Activated T-helper 17 cell treated with anti-CD3 and anti-CD28 coated beads, Interleukin-2, amount 50 U/mL, for 72 hours (primary cell): ENCODE measurements at regions not wholly inside any gene's neighbourhood (a gene's known extent, or its start where the extent isn't known, plus 50 kb on each side); places are given as distances from the start of the nearest gene placed in this dataset.
"Not testable (repeated sequence)": the region's sequence is repeated elsewhere in the genome, so short reads cannot be mapped to it uniquely, and the experiment has no call there.

ENCODE experiments used
- ATAC-seq: fragments of 150-1000 bp; cut with Tn5 transposase; replicated peaks from 2 replicates; pipeline ENCODE4 v1.10.0; 2021; ENCODE audit warnings: mild to moderate bottlenecking, moderate library complexity
- H3K27ac Mint-ChIP-seq: one replicate; pipeline ENCODE4 v1.8.0; 2022; ENCODE audit warnings: mixed read lengths
- H3K27me3 Mint-ChIP-seq: one replicate; pipeline ENCODE4 v1.8.0; 2022; ENCODE audit warnings: mixed read lengths
- H3K36me3 Mint-ChIP-seq: one replicate; pipeline ENCODE4 v1.8.0; 2022; ENCODE audit warnings: low read depth, mild to moderate bottlenecking, mixed read lengths
- H3K4me1 Mint-ChIP-seq: one replicate; pipeline ENCODE4 v1.8.0; 2022; ENCODE audit warnings: mixed read lengths
- H3K4me3 Mint-ChIP-seq: one replicate; pipeline ENCODE4 v1.8.0; 2022; ENCODE audit warnings: mild to moderate bottlenecking, mixed read lengths
- H3K9me3 Mint-ChIP-seq: one replicate; pipeline ENCODE4 v1.8.0; 2022; ENCODE audit warnings: mixed read lengths

- no peaks in the 10 kb centered on the region for H3K9me3 Mint-ChIP-seq
- no peak for ATAC-seq
- peak overlapping the region; percentile 95 for H3K27ac Mint-ChIP-seq
- H3K4me3 Mint-ChIP-seq = peak overlapping the region; percentile 82
- H3K36me3 Mint-ChIP-seq = no peaks in the 10 kb centered on the region
- no peaks in the 10 kb centered on the region for H3K27me3 Mint-ChIP-seq
- H3K4me1 Mint-ChIP-seq = peaks cover 13% of the 10 kb centered on the region
Measured at GRCh38 chr17:83198366-83199341, 119.2 kb downstream of the METRNL start.

- Mint-ChIP-seq H3K4me1 (peaks cover 13% of the 10 kb centered on the region), H3K9me3 (no peaks in the 10 kb centered on the region), H3K36me3 (no peaks in the 10 kb centered on the region), H3K4me3 (peak overlapping the region; percentile 82), H3K27me3 (no peaks in the 10 kb centered on the region), H3K27ac (peak overlapping the region; percentile 95)
- ATAC-seq = peak; percentile 48
Measured at GRCh38 chr17:83199500-83200201, 120.2 kb downstream of the METRNL start.

GRCh38 chr17:83200231-83200699 is 120.9 kb downstream of the METRNL start:
- no peaks in the 10 kb centered on the region for H3K27me3 Mint-ChIP-seq
- peak; percentile 81 for ATAC-seq
- H3K36me3 Mint-ChIP-seq = no peaks in the 10 kb centered on the region
- H3K27ac Mint-ChIP-seq = peak overlapping the region; percentile 95
- H3K4me1 Mint-ChIP-seq = peaks cover 13% of the 10 kb centered on the region
- peak overlapping the region; percentile 82 for H3K4me3 Mint-ChIP-seq
- no peaks in the 10 kb centered on the region for H3K9me3 Mint-ChIP-seq

GRCh38 chr17:83200751-83201150 is 121.3 kb downstream of the METRNL start:
- H3K27me3 Mint-ChIP-seq = no peaks in the 10 kb centered on the region
- H3K27ac Mint-ChIP-seq = peak overlapping the region; percentile 95
- peak overlapping the region; percentile 82 for H3K4me3 Mint-ChIP-seq
- peaks cover 13% of the 10 kb centered on the region for H3K4me1 Mint-ChIP-seq
- H3K9me3 Mint-ChIP-seq = no peaks in the 10 kb centered on the region
- ATAC-seq = no peak
- H3K36me3 Mint-ChIP-seq = no peaks in the 10 kb centered on the region

GRCh38 chr17:83201206-83202001 is 122.0 kb downstream of the METRNL start:
- Mint-ChIP-seq H3K4me3 (peak overlapping the region; percentile 82), H3K27ac (no peak overlapping the region), H3K36me3 (no peaks in the 10 kb centered on the region), H3K4me1 (peaks cover 13% of the 10 kb centered on the region), H3K27me3 (no peaks in the 10 kb centered on the region), H3K9me3 (no peaks in the 10 kb centered on the region)
- ATAC-seq = no peak

GRCh38 chr17:83202002-83203000 is 122.9 kb downstream of the METRNL start:
- Mint-ChIP-seq H3K36me3 (no peaks in the 10 kb centered on the region), H3K4me3 (no peak overlapping the region)

GRCh38 chr17:83203073-83203471 is 123.7 kb downstream of the METRNL start:
- Mint-ChIP-seq H3K27me3 (no peaks in the 10 kb centered on the region), H3K9me3 (no peaks in the 10 kb centered on the region), H3K36me3 (no peaks in the 10 kb centered on the region), H3K4me3 (no peak overlapping the region), H3K27ac (no peak overlapping the region), H3K4me1 (peaks cover 13% of the 10 kb centered on the region)
- ATAC-seq = no peak

More at GRCh38 chr17:83202002-83203000, 122.9 kb downstream of the METRNL start:
- ATAC-seq = no peak
- Mint-ChIP-seq H3K9me3 (no peaks in the 10 kb centered on the region), H3K27ac (no peak overlapping the region), H3K27me3 (no peaks in the 10 kb centered on the region), H3K4me1 (peaks cover 13% of the 10 kb centered on the region)

- no peak overlapping the region for H3K4me3 Mint-ChIP-seq
- peaks cover 13% of the 10 kb centered on the region for H3K4me1 Mint-ChIP-seq
- ATAC-seq = no peak
- no peaks in the 10 kb centered on the region for H3K9me3 Mint-ChIP-seq
- H3K27me3 Mint-ChIP-seq = no peaks in the 10 kb centered on the region
- H3K36me3 Mint-ChIP-seq = no peaks in the 10 kb centered on the region
- no peak overlapping the region for H3K27ac Mint-ChIP-seq
Measured at GRCh38 chr17:83203472-83204221, 124.2 kb downstream of the METRNL start.

GRCh38 chr17:83204230-83204725 is 124.9 kb downstream of the METRNL start:
- ATAC-seq = no peak
- Mint-ChIP-seq H3K36me3 (no peaks in the 10 kb centered on the region), H3K9me3 (no peaks in the 10 kb centered on the region), H3K4me3 (no peak overlapping the region), H3K27me3 (no peaks in the 10 kb centered on the region), H3K4me1 (peaks cover 10% of the 10 kb centered on the region), H3K27ac (no peak overlapping the region)

GRCh38 chr17:83204736-83205386 is 125.5 kb downstream of the METRNL start:
- not testable (repeated sequence) for H3K4me3 Mint-ChIP-seq, H3K9me3 Mint-ChIP-seq, H3K4me1 Mint-ChIP-seq, H3K27ac Mint-ChIP-seq, H3K36me3 Mint-ChIP-seq, ATAC-seq, H3K27me3 Mint-ChIP-seq

GRCh38 chr17:83205387-83206035 is 126.1 kb downstream of the METRNL start:
- H3K36me3 Mint-ChIP-seq, H3K4me3 Mint-ChIP-seq, H3K4me1 Mint-ChIP-seq, H3K9me3 Mint-ChIP-seq, ATAC-seq, H3K27me3 Mint-ChIP-seq: not testable (repeated sequence)
- peak overlapping the region; percentile 65 for H3K27ac Mint-ChIP-seq

GRCh38 chr17:83206036-83206394 is 126.6 kb downstream of the METRNL start:
- not testable (repeated sequence) for H3K4me3 Mint-ChIP-seq
- peak overlapping the region; percentile 65 for H3K27ac Mint-ChIP-seq

More at GRCh38 chr17:83206036-83206394, 126.6 kb downstream of the METRNL start:
- not testable (repeated sequence) for H3K4me1 Mint-ChIP-seq, H3K27me3 Mint-ChIP-seq, H3K9me3 Mint-ChIP-seq, ATAC-seq, H3K36me3 Mint-ChIP-seq
